Panc1 (cell line): ENCODE measurements at regions not wholly inside any gene's neighbourhood (a gene's known extent, or its start where the extent isn't known, plus 50 kb on each side); places are given as distances from the start of the nearest gene placed in this dataset.

Experiments
- ATAC-seq: fragments of 200-7000 bp; cut with Tn5 transposase; 2 replicates; pipeline ENCODE4 v1.9.1; 2020; ENCODE audit warnings: mild to moderate bottlenecking, moderate library complexity
- BruUV-seq: library from RNA; stranded (reverse); fragments of 400-500 nt; replicated peaks from 2 replicates; lab custom pipeline; 2021; lab: Mats Ljungman, UMichigan
- CTCF ChIA-PET: fragments of 300-600 bp; sonication (Branson Sonifier 250); formaldehyde crosslinking; loops from one replicate; lab custom pipeline; 2022; ENCODE audit warnings: antibody characterized with exemption; lab: Charles Lee
- POLR2A ChIA-PET: fragments of 300-600 bp; sonication (Branson Sonifier 250); formaldehyde crosslinking; loops from one replicate; lab custom pipeline; 2022; ENCODE audit warnings: antibody characterized with exemption; lab: Charles Lee
- DNase-seq: peaks from one replicate; pipeline ENCODE4 v3.0.0-alpha.2; 2010; ENCODE audit warnings: low read depth, low spot score
- H3K27ac ChIP-seq: 2 replicates; pipeline ENCODE4 v1.5.1; 2011; ENCODE audit warnings: mild to moderate bottlenecking, low read length, inconsistent platforms
- H3K27me3 ChIP-seq: fragments of 200-500 bp; sonication (Bioruptor generic); 2 replicates; pipeline ENCODE4 v1.6.0; 2014; ENCODE audit warnings: low read length, inconsistent platforms; ENCODE audit not compliant: control insufficient read depth, insufficient read depth
- H3K36me3 ChIP-seq: fragments of 200-500 bp; sonication (Bioruptor generic); 2 replicates; pipeline ENCODE4 v1.5.1; 2014; ENCODE audit warnings: inconsistent platforms, mild to moderate bottlenecking, low read length, moderate library complexity; ENCODE audit not compliant: control insufficient read depth, insufficient read depth
- H3K4me1 ChIP-seq: 2 replicates; pipeline ENCODE4 v1.5.1; 2011; ENCODE audit warnings: inconsistent platforms, mild to moderate bottlenecking, low read length, moderate library complexity; ENCODE audit not compliant: control insufficient read depth, insufficient read depth
- H3K4me3 ChIP-seq, 2 experiments: 2 replicates each; pipeline ENCODE4 v1.5.1; 2011 to 2012; ENCODE audit warnings: low read depth in 2 of 2, low read length in 2 of 2, mild to moderate bottlenecking in 2 of 2, inconsistent platforms in 1 of 2, moderate library complexity in 1 of 2
- H3K9me3 ChIP-seq: fragments of 200-500 bp; sonication (Bioruptor generic); 2 replicates; pipeline ENCODE4 v1.5.1; 2014; ENCODE audit warnings: low read depth, mild to moderate bottlenecking, inconsistent platforms, low read length, moderate library complexity; ENCODE audit not compliant: control insufficient read depth, insufficient read depth
- POLR2AphosphoS5 ChIP-seq: IDR thresholded peaks from 2 replicates; pipeline ENCODE4 v1.6.1; 2012; ENCODE audit warnings: mild to moderate bottlenecking, low read depth, low read length, moderate library complexity
- REST ChIP-seq, 2 experiments: IDR thresholded peaks; 2 replicates each; pipeline ENCODE4 v1.6.1; 2011 to 2012; ENCODE audit warnings: low read depth in 2 of 2, control low read depth in 1 of 2, low read length in 1 of 2, mild to moderate bottlenecking in 1 of 2, moderate library complexity in 1 of 2; ENCODE audit not compliant: insufficient read depth in 1 of 2
- SIN3A ChIP-seq: IDR thresholded peaks from 2 replicates; pipeline ENCODE4 v1.6.1; 2012; ENCODE audit warnings: low read depth, mild to moderate bottlenecking, low read length, moderate library complexity, borderline replicate concordance; ENCODE audit not compliant: insufficient read depth
- TCF7L2 ChIP-seq: IDR thresholded peaks from 2 replicates; pipeline ENCODE4 v1.6.1; 2011; ENCODE audit warnings: mild to moderate bottlenecking, low read depth, low read length, inconsistent platforms
- in situ Hi-C: cut with HindIII; loops from 2 replicates; pipeline ENCODE4 v1.10.0; 2016; ENCODE audit warnings: low sequenced_read_pairs, low pct_unique_long_range_greater_than_20kb
- intact Hi-C: fragments of 100-400 bp; cut with micrococcal nuclease; formaldehyde crosslinking; loops from one replicate; pipeline ENCODE4 v1.10.0; 2022; ENCODE audit not compliant: unreplicated experiment
- TF ChIP-seq, protein P1 (sequence below): fragments of 450-650 bp; IDR thresholded peaks from 2 replicates; pipeline ENCODE4 v1.5.1; 2017; ENCODE audit warnings: mild to moderate bottlenecking

DNA sequence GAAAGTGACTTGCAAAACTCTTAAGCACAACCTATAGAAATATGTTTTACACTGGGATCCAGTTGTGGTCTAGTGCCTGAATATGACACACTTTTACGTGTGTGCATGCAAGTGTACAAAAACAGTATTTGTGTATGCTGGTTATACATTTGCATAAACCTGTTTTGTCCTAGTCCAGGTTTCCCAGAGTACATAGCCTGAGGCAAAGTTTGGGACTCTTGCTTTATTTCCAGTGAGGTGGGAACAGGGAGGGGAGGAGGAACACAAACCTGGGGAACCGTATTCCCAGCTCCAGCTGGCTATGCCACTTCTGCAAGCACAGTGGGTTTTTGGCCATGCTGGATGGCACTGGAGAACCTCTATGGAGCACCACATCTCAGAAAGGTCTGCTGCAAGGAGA is 481.1 kb upstream of the HS6ST1 start:
- intact Hi-C loops (no loop called here), in situ Hi-C loops (no loop called here)
- no peaks in the 10 kb centered on the region for H3K36me3 ChIP-seq
- DNase-seq (no peak), ATAC-seq (no peak)
- no peak overlapping the region for H3K27ac ChIP-seq
- BruUV-seq, result no TSS peak
- TF ChIP-seq TCF7L2, result no peak
- no peak for TF ChIP-seq SIN3A
- peaks cover 2% of the 10 kb centered on the region; the same call in 1 of the 2 replicates for H3K27me3 ChIP-seq
- CTCF ChIA-PET, result no interaction called here
- POLR2A ChIA-PET, result no interaction called here
- no peak overlapping the region for H3K4me3 ChIP-seq
- no peaks in the 10 kb centered on the region for H3K4me1 ChIP-seq
- H3K9me3 ChIP-seq, result no peaks in the 10 kb centered on the region

- no peaks in the 10 kb centered on the region for H3K36me3 ChIP-seq
- no peaks in the 10 kb centered on the region for H3K4me1 ChIP-seq
- H3K9me3 ChIP-seq, result no peaks in the 10 kb centered on the region
- no TSS peak for BruUV-seq
- ChIA-PET CTCF (no interaction called here), POLR2A (no interaction called here)
- H3K4me3 ChIP-seq, result no peak overlapping the region
- intact Hi-C loops (no loop called here), in situ Hi-C loops (no loop called here)
- no peak for DNase-seq
- no peak for ATAC-seq
- peaks cover 5% of the 10 kb centered on the region for H3K27me3 ChIP-seq
- TF ChIP-seq POLR2AphosphoS5 (no peak), TCF7L2 (no peak), REST (IDR thresholded peaks at IDR 0.05; ENCODE audit: insufficient read depth in 1 of 2, low read depth in 2 of 2, low read length in 1 of 2) (no peak), SIN3A (no peak)
- TF ChIP-seq, protein P1, sequence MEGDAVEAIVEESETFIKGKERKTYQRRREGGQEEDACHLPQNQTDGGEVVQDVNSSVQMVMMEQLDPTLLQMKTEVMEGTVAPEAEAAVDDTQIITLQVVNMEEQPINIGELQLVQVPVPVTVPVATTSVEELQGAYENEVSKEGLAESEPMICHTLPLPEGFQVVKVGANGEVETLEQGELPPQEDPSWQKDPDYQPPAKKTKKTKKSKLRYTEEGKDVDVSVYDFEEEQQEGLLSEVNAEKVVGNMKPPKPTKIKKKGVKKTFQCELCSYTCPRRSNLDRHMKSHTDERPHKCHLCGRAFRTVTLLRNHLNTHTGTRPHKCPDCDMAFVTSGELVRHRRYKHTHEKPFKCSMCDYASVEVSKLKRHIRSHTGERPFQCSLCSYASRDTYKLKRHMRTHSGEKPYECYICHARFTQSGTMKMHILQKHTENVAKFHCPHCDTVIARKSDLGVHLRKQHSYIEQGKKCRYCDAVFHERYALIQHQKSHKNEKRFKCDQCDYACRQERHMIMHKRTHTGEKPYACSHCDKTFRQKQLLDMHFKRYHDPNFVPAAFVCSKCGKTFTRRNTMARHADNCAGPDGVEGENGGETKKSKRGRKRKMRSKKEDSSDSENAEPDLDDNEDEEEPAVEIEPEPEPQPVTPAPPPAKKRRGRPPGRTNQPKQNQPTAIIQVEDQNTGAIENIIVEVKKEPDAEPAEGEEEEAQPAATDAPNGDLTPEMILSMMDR, result no peak
- H3K27ac ChIP-seq, result no peak overlapping the region
These were observed 482.9 kb upstream of the HS6ST1 start for GRCh38 chr2:128801576-128801975.

GRCh38 chr2:128803222-128803621 is 484.6 kb upstream of the HS6ST1 start:
- POLR2A ChIA-PET, result no interaction called here
- H3K9me3 ChIP-seq, result no peaks in the 10 kb centered on the region
- H3K4me1 ChIP-seq, result no peaks in the 10 kb centered on the region
- no peaks in the 10 kb centered on the region for H3K36me3 ChIP-seq
- TF ChIP-seq TCF7L2 (no peak), SIN3A (no peak), POLR2AphosphoS5 (no peak), REST (IDR thresholded peaks at IDR 0.05; ENCODE audit: insufficient read depth in 1 of 2, low read depth in 2 of 2, low read length in 1 of 2) (no peak)
- TF ChIP-seq, protein P1, result no peak
- ATAC-seq (no peak), DNase-seq (no peak)
- no peak overlapping the region for H3K27ac ChIP-seq
- intact Hi-C loops (no loop called here), in situ Hi-C loops (no loop called here)
- CTCF ChIA-PET, result no interaction called here
- H3K27me3 ChIP-seq, result peaks cover 5% of the 10 kb centered on the region
- H3K4me3 ChIP-seq, result no peak overlapping the region
- BruUV-seq, result no TSS peak
